Thyroid gland (tissue), 4 donors: ENCODE measurements at regions not wholly inside any gene's neighbourhood (a gene's known extent, or its start where the extent isn't known, plus 50 kb on each side); places are given as distances from the start of the nearest gene placed in this dataset. TPM values are rescaled to one million over a fixed set of nuclear protein-coding genes. Genes with fewer than 3 reads are reported as not detected.

ENCODE experiments used
- DNase-seq, 2 donors: peaks; one replicate each; pipeline ENCODE4 v3.0.0-alpha.2; 2019
- H3K27ac ChIP-seq, 3 donors: fragments of 200-600 bp; sonication (generic); 1 replicate in 2 of 3; 2 replicates in 1 of 3; pipeline ENCODE4 v1.5.1; 2016 to 2019; ENCODE audit warnings: mild to moderate bottlenecking in 1 of 3, moderate library complexity in 1 of 3
- H3K27me3 ChIP-seq: fragments of 200-600 bp; sonication (generic); one replicate; pipeline ENCODE4 v1.5.1; 2019
- H3K36me3 ChIP-seq, 2 donors: fragments of 200-600 bp; sonication (generic); one replicate each; pipeline ENCODE4 v1.5.1; 2016 to 2019
- H3K4me1 ChIP-seq, 2 donors: fragments of 200-600 bp; sonication (generic); one replicate each; pipeline ENCODE4 v1.5.1; 2017 to 2019
- H3K4me3 ChIP-seq, 3 donors: fragments of 200-600 bp; sonication (generic); replicated peaks in 1 of 3; 1 replicate in 2 of 3; 2 replicates in 1 of 3; pipeline ENCODE4 v1.5.1; 2016; ENCODE audit warnings: mild to moderate bottlenecking in 1 of 3
- H3K9me3 ChIP-seq: fragments of 200-600 bp; sonication (generic); one replicate; pipeline ENCODE4 v1.5.1; 2017
- CTCF ChIP-seq, 6 experiments: fragments of 200-600 bp in 3 of 6; fragments of 450-650 bp in 3 of 6; sonication (generic) in 3 of 6; IDR thresholded peaks; one replicate each; pipeline ENCODE4 v1.5.1; 2016 to 2019; ENCODE audit warnings: antibody characterized with exemption in 6 of 6, mild to moderate bottlenecking in 2 of 6, inconsistent platforms in 1 of 6, moderate library complexity in 1 of 6
- POLR2A ChIP-seq, 2 donors: fragments of 450-650 bp; IDR thresholded peaks; one replicate each; pipeline ENCODE4 v1.6.1; 2017; ENCODE audit warnings: antibody characterized with exemption in 2 of 2, mild to moderate bottlenecking in 2 of 2, moderate library complexity in 1 of 2
- WGBS, 2 donors: methylation state at CpG; one replicate each; pipeline ENCODE4 v1.1.5; 2017; 5-methylcytosine and 5-hydroxymethylcytosine counted together
- intact Hi-C: fragments of 100-400 bp; cut with DNase I; formaldehyde crosslinking; loops from one replicate; pipeline ENCODE4 v1.15.1; 2023
- small RNA-seq: library from RNA; depleted of rRNA; stranded (forward); fragments of <200 nt; gene quantifications from one replicate; pipeline ENCODE3, GENCODE V24; 2016

GRCh38 chrY:12643693-12644348 is 57.2 kb upstream of the USP9Y start:
- 85 to 97% methylated on average over 3 to 4 of the region's 5 CpGs for WGBS, 2 donors
- Histone ChIP-seq H3K4me3 (no peak overlapping the region), H3K27ac (no peak overlapping the region), H3K9me3 (no peaks in the 10 kb centered on the region), H3K36me3 (no peaks in the 10 kb centered on the region), H3K27me3 (no peaks in the 10 kb centered on the region), H3K4me1 (no peaks in the 10 kb centered on the region)
- intact Hi-C loops: no loop called here
- TF ChIP-seq CTCF (IDR thresholded peaks at IDR 0.05): no peak
- no peak for TF ChIP-seq POLR2A (IDR thresholded peaks at IDR 0.05)
- peak in 1 of 2 donors; percentile 16 for DNase-seq

- no peak for TF ChIP-seq POLR2A (IDR thresholded peaks at IDR 0.05)
- no peak for TF ChIP-seq CTCF (IDR thresholded peaks at IDR 0.05)
Measured at GRCh38 chrY:12651095-12651494, 49.9 kb upstream of the USP9Y start.

More at GRCh38 chrY:12651095-12651494, 49.9 kb upstream of the USP9Y start:
- Histone ChIP-seq H3K27ac (no peak overlapping the region), H3K4me1 (no peaks in the 10 kb centered on the region), H3K9me3 (no peaks in the 10 kb centered on the region), H3K4me3 (no peak overlapping the region), H3K27me3 (no peaks in the 10 kb centered on the region), H3K36me3 (no peaks in the 10 kb centered on the region)
- intact Hi-C loops: no loop called here
- DNase-seq: no peak
- WGBS, 2 donors: 90 to 96% methylated on average over 2 of the region's 2 CpGs

Small RNAs in the stretch of these regions (small RNA-seq; reads per million reads assigned to genes)
- not detected for gene RN7SL702P
